MM.1S (cell line): ENCODE measurements at regions not wholly inside any gene's neighbourhood (a gene's known extent, or its start where the extent isn't known, plus 50 kb on each side); places are given as distances from the start of the nearest gene placed in this dataset.

Source experiments
- DNase-seq: peaks from one replicate; pipeline ENCODE4 v3.0.0-alpha.2; 2015
- H2AFZ ChIP-seq: fragments of 300-600 bp; sonication (generic); 2 replicates; pipeline ENCODE4 v1.6.0; 2016; ENCODE audit warnings: antibody characterized with exemption, low read length
- H3F3A ChIP-seq: fragments of 300-600 bp; sonication (generic); 2 replicates; pipeline ENCODE4 v1.6.1; 2016; ENCODE audit warnings: mild to moderate bottlenecking, antibody characterized with exemption, low read length, moderate library complexity, mixed read lengths; ENCODE audit not compliant: insufficient read depth
- H3K27ac ChIP-seq: fragments of 300-600 bp; sonication (generic); 2 replicates; pipeline ENCODE4 v1.5.1; 2016; ENCODE audit warnings: mild to moderate bottlenecking, low read length
- H3K27me3 ChIP-seq: fragments of 300-600 bp; sonication (generic); replicated peaks from 2 replicates; pipeline ENCODE4 v1.6.0; 2016; ENCODE audit warnings: low read length; ENCODE audit not compliant: insufficient read depth
- H3K36me3 ChIP-seq: fragments of 300-600 bp; sonication (generic); replicated peaks from 2 replicates; pipeline ENCODE4 v1.6.1; 2016; ENCODE audit warnings: mild to moderate bottlenecking, low read length, mixed read lengths; ENCODE audit not compliant: insufficient read depth
- H3K4me1 ChIP-seq: fragments of 300-600 bp; sonication (generic); 2 replicates; pipeline ENCODE4 v1.6.1; 2016; ENCODE audit warnings: low read length, mixed read lengths
- H3K4me2 ChIP-seq: fragments of 300-600 bp; sonication (generic); 2 replicates; pipeline ENCODE4 v1.6.0; 2016; ENCODE audit warnings: low read depth, low read length
- H3K4me3 ChIP-seq: fragments of 300-600 bp; sonication (generic); 2 replicates; pipeline ENCODE4 v1.5.1; 2016; ENCODE audit warnings: low read length, mixed read lengths
- H3K79me2 ChIP-seq: fragments of 300-600 bp; sonication (generic); 2 replicates; pipeline ENCODE4 v1.6.1; 2016; ENCODE audit warnings: mixed run types, low read length, mixed read lengths
- H3K9ac ChIP-seq: fragments of 300-600 bp; sonication (generic); 2 replicates; pipeline ENCODE4 v1.6.1; 2016; ENCODE audit warnings: low read length, mixed read lengths
- H3K9me2 ChIP-seq: fragments of 300-600 bp; sonication (generic); replicated peaks from 2 replicates; pipeline ENCODE4 v1.6.1; 2016; ENCODE audit warnings: mild to moderate bottlenecking, low read length, mixed read lengths; ENCODE audit not compliant: insufficient read depth
- H3K9me3 ChIP-seq: fragments of 300-600 bp; sonication (generic); replicated peaks from 2 replicates; pipeline ENCODE4 v1.6.1; 2016; ENCODE audit warnings: mild to moderate bottlenecking, low read length, mixed read lengths; ENCODE audit not compliant: insufficient read depth
- H4K20me1 ChIP-seq: fragments of 300-600 bp; sonication (generic); 2 replicates; pipeline ENCODE4 v1.6.1; 2016; ENCODE audit warnings: mild to moderate bottlenecking, low read length, moderate library complexity, mixed read lengths; ENCODE audit not compliant: insufficient read depth
- EZH2 ChIP-seq: fragments of 300-600 bp; sonication (generic); optimal IDR thresholded peaks from 2 replicates; pipeline ENCODE3; 2017; ENCODE audit warnings: low read depth, mild to moderate bottlenecking, antibody characterized with exemption, low read length, mixed read lengths
- EZH2phosphoT487 ChIP-seq: fragments of 300-600 bp; sonication (generic); IDR thresholded peaks from 2 replicates; pipeline ENCODE4 v1.6.1; 2018; ENCODE audit warnings: antibody characterized with exemption, low read length
- TF ChIP-seq, protein P1 (sequence below): fragments of 300-600 bp; sonication (generic); IDR thresholded peaks from 2 replicates; pipeline ENCODE4 v1.5.1; 2016; ENCODE audit warnings: antibody characterized with exemption, low read length, mixed read lengths

DNA sequence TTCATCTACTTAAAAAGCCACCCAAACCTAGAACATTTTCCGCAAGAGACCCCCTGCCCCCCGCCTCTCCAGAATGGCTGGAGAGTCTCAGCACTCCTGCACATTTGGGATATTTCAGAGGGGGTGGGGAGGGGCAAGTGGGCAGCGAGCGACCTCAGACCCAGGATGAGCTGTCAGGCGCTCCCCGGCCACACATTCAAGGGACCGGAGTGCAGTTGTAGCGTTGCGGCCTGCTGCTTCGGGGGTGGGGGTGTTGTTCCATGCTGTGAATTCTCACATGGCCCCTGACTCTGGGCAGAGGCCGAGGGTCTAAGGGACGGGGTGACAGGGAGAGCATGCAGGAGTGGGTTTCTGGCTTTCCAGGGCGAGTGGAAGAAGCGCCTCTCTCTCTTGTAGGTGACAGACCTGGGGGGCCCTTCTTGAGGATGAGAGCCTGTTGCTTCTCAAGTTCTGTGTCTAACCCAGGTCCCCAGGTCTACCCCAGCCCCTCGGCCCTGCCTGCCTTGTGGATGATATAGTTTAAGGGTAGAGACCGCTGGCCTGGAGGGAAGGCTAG, 231.2 kb downstream of the SEC14L1 start:
- Histone ChIP-seq H3K27ac (peak overlapping the region; percentile 97), H3K79me2 (peaks cover 91% of the 10 kb centered on the region), H3K36me3 (no peaks in the 10 kb centered on the region), H3K9me2 (no peaks in the 10 kb centered on the region), H4K20me1 (no peaks in the 10 kb centered on the region), H3K4me3 (peak overlapping the region; percentile 79), H2AFZ (no peak overlapping the region; the same call in 1 of the 2 replicates), H3F3A (peaks cover 35% of the 10 kb centered on the region), H3K4me2 (peak overlapping the region; percentile 100), H3K9ac (peak overlapping the region; percentile 93), H3K9me3 (no peaks in the 10 kb centered on the region), H3K27me3 (no peaks in the 10 kb centered on the region), H3K4me1 (peaks cover 49% of the 10 kb centered on the region)
- peak; percentile 19 for DNase-seq
- no peak for TF ChIP-seq EZH2phosphoT487
- TF ChIP-seq, protein P1, sequence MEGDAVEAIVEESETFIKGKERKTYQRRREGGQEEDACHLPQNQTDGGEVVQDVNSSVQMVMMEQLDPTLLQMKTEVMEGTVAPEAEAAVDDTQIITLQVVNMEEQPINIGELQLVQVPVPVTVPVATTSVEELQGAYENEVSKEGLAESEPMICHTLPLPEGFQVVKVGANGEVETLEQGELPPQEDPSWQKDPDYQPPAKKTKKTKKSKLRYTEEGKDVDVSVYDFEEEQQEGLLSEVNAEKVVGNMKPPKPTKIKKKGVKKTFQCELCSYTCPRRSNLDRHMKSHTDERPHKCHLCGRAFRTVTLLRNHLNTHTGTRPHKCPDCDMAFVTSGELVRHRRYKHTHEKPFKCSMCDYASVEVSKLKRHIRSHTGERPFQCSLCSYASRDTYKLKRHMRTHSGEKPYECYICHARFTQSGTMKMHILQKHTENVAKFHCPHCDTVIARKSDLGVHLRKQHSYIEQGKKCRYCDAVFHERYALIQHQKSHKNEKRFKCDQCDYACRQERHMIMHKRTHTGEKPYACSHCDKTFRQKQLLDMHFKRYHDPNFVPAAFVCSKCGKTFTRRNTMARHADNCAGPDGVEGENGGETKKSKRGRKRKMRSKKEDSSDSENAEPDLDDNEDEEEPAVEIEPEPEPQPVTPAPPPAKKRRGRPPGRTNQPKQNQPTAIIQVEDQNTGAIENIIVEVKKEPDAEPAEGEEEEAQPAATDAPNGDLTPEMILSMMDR = no peak
- no peak for TF ChIP-seq EZH2

DNA sequence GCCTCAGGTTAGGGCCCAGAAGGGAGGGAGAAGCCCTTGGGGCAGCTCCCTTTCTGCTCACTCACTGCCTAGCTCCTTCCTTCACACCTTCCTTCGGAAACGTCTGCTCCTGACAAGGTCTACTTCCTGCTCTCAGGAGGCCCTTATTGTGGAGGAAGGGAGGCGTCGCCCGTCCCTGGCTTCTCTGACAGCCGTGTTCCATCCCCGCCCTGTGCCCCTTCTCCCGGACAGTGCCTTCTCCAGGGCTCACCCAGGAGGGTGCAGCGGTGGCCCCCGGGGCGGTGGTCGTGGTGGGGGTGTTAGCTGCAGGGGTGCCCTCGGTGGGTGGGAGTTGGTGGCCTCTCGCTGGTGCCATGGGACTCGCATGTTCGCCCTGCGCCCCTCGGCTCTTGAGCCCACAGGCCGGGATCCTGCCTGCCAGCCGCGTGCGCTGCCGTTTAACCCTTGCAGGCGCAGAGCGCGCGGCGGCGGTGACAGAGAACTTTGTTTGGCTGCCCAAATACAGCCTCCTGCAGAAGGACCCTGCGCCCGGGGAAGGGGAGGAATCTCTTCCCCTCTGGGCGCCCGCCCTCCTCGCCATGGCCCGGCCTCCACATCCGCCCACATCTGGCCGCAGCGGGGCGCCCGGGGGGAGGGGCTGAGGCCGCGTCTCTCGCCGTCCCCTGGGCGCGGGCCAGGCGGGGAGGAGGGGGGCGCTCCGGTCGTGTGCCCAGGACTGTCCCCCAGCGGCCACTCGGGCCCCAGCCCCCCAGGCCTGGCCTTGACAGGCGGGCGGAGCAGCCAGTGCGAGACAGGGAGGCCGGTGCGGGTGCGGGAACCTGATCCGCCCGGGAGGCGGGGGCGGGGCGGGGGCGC, 231.9 kb downstream of the SEC14L1 start:
- DNase-seq = peak; percentile 75
- H3K4me2 ChIP-seq = peak overlapping the region; percentile 100
- H4K20me1 ChIP-seq = no peaks in the 10 kb centered on the region
- H3K4me3 ChIP-seq = peak overlapping the region; percentile 79
- H3K27me3 ChIP-seq = no peaks in the 10 kb centered on the region
- peaks cover 92% of the 10 kb centered on the region for H3K79me2 ChIP-seq
- H3F3A ChIP-seq = peaks cover 31% of the 10 kb centered on the region
- H3K4me1 ChIP-seq = peaks cover 44% of the 10 kb centered on the region
- H2AFZ ChIP-seq = peak overlapping the region; percentile 56
- H3K27ac ChIP-seq = peak overlapping the region; percentile 97
- no peaks in the 10 kb centered on the region for H3K36me3 ChIP-seq
- TF ChIP-seq EZH2phosphoT487 = no peak
- no peak for TF ChIP-seq EZH2
- TF ChIP-seq, protein P1 = no peak
- no peaks in the 10 kb centered on the region for H3K9me2 ChIP-seq
- H3K9me3 ChIP-seq = no peaks in the 10 kb centered on the region
- H3K9ac ChIP-seq = peak overlapping the region; percentile 93

DNA sequence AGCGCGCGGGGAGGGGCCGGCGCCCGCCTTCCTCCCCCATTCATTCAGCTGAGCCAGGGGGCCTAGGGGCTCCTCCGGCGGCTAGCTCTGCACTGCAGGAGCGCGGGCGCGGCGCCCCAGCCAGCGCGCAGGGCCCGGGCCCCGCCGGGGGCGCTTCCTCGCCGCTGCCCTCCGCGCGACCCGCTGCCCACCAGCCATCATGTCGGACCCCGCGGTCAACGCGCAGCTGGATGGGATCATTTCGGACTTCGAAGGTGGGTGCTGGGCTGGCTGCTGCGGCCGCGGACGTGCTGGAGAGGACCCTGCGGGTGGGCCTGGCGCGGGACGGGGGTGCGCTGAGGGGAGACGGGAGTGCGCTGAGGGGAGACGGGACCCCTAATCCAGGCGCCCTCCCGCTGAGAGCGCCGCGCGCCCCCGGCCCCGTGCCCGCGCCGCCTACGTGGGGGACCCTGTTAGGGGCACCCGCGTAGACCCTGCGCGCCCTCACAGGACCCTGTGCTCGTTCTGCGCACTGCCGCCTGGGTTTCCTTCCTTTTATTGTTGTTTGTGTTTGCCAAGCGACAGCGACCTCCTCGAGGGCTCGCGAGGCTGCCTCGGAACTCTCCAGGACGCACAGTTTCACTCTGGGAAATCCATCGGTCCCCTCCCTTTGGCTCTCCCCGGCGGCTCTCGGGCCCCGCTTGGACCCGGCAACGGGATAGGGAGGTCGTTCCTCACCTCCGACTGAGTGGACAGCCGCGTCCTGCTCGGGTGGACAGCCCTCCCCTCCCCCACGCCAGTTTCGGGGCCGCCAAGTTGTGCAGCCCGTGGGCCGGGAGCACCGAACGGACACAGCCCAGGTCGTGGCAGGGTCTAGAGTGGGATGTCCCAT, 232.8 kb downstream of the SEC14L1 start:
- no peaks in the 10 kb centered on the region for H3K9me2 ChIP-seq
- H3F3A ChIP-seq = peaks cover 31% of the 10 kb centered on the region
- TF ChIP-seq, protein P1 = no peak
- H3K9me3 ChIP-seq = no peaks in the 10 kb centered on the region
- peaks cover 41% of the 10 kb centered on the region for H3K4me1 ChIP-seq
- peaks cover 92% of the 10 kb centered on the region for H3K79me2 ChIP-seq
- H3K4me3 ChIP-seq = peak overlapping the region; percentile 79; the same call in 1 of the 2 replicates
- H3K27me3 ChIP-seq = no peaks in the 10 kb centered on the region
- H3K36me3 ChIP-seq = no peaks in the 10 kb centered on the region
- DNase-seq = no peak
- H3K9ac ChIP-seq = peak overlapping the region; percentile 93; the same call in 1 of the 2 replicates
- H3K27ac ChIP-seq = no peak overlapping the region
- no peaks in the 10 kb centered on the region for H4K20me1 ChIP-seq
- peak overlapping the region; percentile 62 for H3K4me2 ChIP-seq
- H2AFZ ChIP-seq = no peak overlapping the region
